ENCODE measurements at regions not wholly inside any gene's neighbourhood (a gene's known extent, or its start where the extent isn't known, plus 50 kb on each side); places are given as distances from the start of the nearest gene placed in this dataset.

GRCh38 chr13:56563663-56564062, 577.1 kb upstream of the PRR20A start:
- TF ChIP-seq SP1 (IDR thresholded peaks at IDR 0.05): no peak
- no peak for TF ChIP-seq ZBTB33 (IDR thresholded peaks at IDR 0.05)
- no peak for TF ChIP-seq JUND (IDR thresholded peaks at IDR 0.05)
- no peak for TF ChIP-seq TAF1 (conservative IDR thresholded peaks at IDR 0.05)
- no peak for TF ChIP-seq EGR1 (IDR thresholded peaks at IDR 0.05; ENCODE audit: low read depth in 2 of 2)
- TF ChIP-seq HNF4G (IDR thresholded peaks at IDR 0.05): no peak
- Histone ChIP-seq H3K4me1 (ENCODE audit: control insufficient read depth in 4 of 4, insufficient read depth in 4 of 4, low read length in 3 of 4) (no peaks in the 10 kb centered on the region), H3K27ac (ENCODE audit: low read depth in 1 of 2, low read length in 2 of 2) (no peak overlapping the region), H3K9me3 (ENCODE audit: control insufficient read depth in 4 of 4, low read length in 3 of 4) (no peaks in the 10 kb centered on the region), H3K9ac (ENCODE audit: low read depth in 1 of 2, low read length in 2 of 2) (no peak overlapping the region), H3K36me3 (ENCODE audit: control insufficient read depth in 4 of 4, insufficient read depth in 3 of 4, low read depth in 1 of 4, low read length in 3 of 4) (no peaks in the 10 kb centered on the region), H3K4me3 (ENCODE audit: low read depth in 1 of 3, low read length in 3 of 3) (no peak overlapping the region), H3K27me3 (ENCODE audit: control insufficient read depth in 4 of 4, insufficient read depth in 4 of 4, low read length in 3 of 4) (no peaks in the 10 kb centered on the region)
- DNase-seq (ENCODE audit: low spot score): no peak
- WGBS: 69% methylated on average over 4 of the region's 4 CpGs

- no peaks in the 10 kb centered on the region for H3K9me3 ChIP-seq (ENCODE audit: control insufficient read depth in 4 of 4, low read length in 3 of 4)
- no peaks in the 10 kb centered on the region for H3K27me3 ChIP-seq (ENCODE audit: control insufficient read depth in 4 of 4, insufficient read depth in 4 of 4, low read length in 3 of 4)
- H3K27ac ChIP-seq (ENCODE audit: low read depth in 1 of 2, low read length in 2 of 2): no peak overlapping the region
- H3K4me1 ChIP-seq (ENCODE audit: control insufficient read depth in 4 of 4, insufficient read depth in 4 of 4, low read length in 3 of 4): no peaks in the 10 kb centered on the region
- 73% methylated on average over 1 of the region's 1 CpG for WGBS
- DNase-seq (ENCODE audit: low spot score): no peak
- TF ChIP-seq FOXA1 (IDR thresholded peaks at IDR 0.05) (no peak), HNF4A (conservative IDR thresholded peaks at IDR 0.05) (no peak), EGR1 (IDR thresholded peaks at IDR 0.05; ENCODE audit: low read depth in 2 of 2) (no peak), RXRA (IDR thresholded peaks at IDR 0.05) (no peak), REST (IDR thresholded peaks at IDR 0.05) (no peak), SP1 (IDR thresholded peaks at IDR 0.05) (no peak), CTCF (IDR thresholded peaks at IDR 0.05; ENCODE audit: low read depth, low read length, missing input control) (no peak)
- H3K36me3 ChIP-seq (ENCODE audit: control insufficient read depth in 4 of 4, insufficient read depth in 3 of 4, low read depth in 1 of 4, low read length in 3 of 4): no peaks in the 10 kb centered on the region
- H3K9ac ChIP-seq (ENCODE audit: low read depth in 1 of 2, low read length in 2 of 2): no peak overlapping the region
- no peak overlapping the region for H3K4me3 ChIP-seq (ENCODE audit: low read depth in 1 of 3, low read length in 3 of 3)
Measured at GRCh38 chr13:56586976-56587375, 553.7 kb upstream of the PRR20A start.

GRCh38 chr13:56615572-56615971, 525.1 kb upstream of the PRR20A start:
- H3K27ac ChIP-seq (ENCODE audit: low read depth in 1 of 2, low read length in 2 of 2): no peak overlapping the region
- no peak for DNase-seq (ENCODE audit: low spot score)
- no peaks in the 10 kb centered on the region for H3K27me3 ChIP-seq (ENCODE audit: control insufficient read depth in 4 of 4, insufficient read depth in 4 of 4, low read length in 3 of 4)
- no peaks in the 10 kb centered on the region for H3K36me3 ChIP-seq (ENCODE audit: control insufficient read depth in 4 of 4, insufficient read depth in 3 of 4, low read depth in 1 of 4, low read length in 3 of 4)
- TF ChIP-seq REST (IDR thresholded peaks at IDR 0.05) (no peak), EGR1 (IDR thresholded peaks at IDR 0.05; ENCODE audit: low read depth in 2 of 2) (no peak), HNF4A (conservative IDR thresholded peaks at IDR 0.05) (no peak), RAD21 (IDR thresholded peaks at IDR 0.05) (no peak), NR2F2 (IDR thresholded peaks at IDR 0.05) (no peak), ZBTB33 (IDR thresholded peaks at IDR 0.05) (no peak), TAF1 (conservative IDR thresholded peaks at IDR 0.05) (no peak)
- no peak overlapping the region for H3K4me3 ChIP-seq (ENCODE audit: low read depth in 1 of 3, low read length in 3 of 3)
- H3K9ac ChIP-seq (ENCODE audit: low read depth in 1 of 2, low read length in 2 of 2): no peak overlapping the region
- WGBS: 88% methylated on average over 4 of the region's 4 CpGs
- H3K9me3 ChIP-seq (ENCODE audit: control insufficient read depth in 4 of 4, low read length in 3 of 4): no peaks in the 10 kb centered on the region
- H3K4me1 ChIP-seq (ENCODE audit: control insufficient read depth in 4 of 4, insufficient read depth in 4 of 4, low read length in 3 of 4): no peaks in the 10 kb centered on the region
